ENCODE measurements at regions not wholly inside any gene's neighbourhood (a gene's known extent, or its start where the extent isn't known, plus 50 kb on each side); places are given as distances from the start of the nearest gene placed in this dataset.

DNA sequence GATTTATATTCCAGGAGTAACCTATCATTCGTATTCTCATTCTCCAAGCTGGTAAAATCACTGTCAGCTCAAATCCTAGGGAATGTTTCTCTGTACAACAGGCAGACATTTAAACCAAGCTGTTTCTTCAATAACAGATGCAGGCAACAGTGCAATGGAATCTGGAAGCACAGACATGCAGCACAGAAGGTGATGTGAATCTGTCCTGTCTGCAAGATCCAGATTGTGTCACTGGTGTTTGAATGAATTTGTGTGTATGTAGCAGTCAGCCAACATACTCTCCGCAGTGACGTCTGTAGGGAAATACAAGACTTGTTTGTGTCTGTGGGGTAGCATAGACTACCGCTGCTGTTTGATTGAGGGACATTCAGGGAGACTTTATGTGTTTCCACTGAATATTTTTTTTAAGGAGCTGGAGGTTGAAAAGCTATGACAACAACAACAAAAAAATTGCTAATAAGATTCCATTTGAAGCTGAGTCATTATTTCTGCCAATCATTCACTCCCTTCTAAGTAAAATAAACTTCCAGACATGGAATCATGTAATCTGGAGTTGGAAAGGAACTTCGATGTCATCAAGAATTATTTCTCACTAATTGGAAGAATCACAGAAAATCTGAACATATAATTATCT lies 122.9 kb upstream of the MYO3A start:
- TF ChIP-seq, protein P1, sequence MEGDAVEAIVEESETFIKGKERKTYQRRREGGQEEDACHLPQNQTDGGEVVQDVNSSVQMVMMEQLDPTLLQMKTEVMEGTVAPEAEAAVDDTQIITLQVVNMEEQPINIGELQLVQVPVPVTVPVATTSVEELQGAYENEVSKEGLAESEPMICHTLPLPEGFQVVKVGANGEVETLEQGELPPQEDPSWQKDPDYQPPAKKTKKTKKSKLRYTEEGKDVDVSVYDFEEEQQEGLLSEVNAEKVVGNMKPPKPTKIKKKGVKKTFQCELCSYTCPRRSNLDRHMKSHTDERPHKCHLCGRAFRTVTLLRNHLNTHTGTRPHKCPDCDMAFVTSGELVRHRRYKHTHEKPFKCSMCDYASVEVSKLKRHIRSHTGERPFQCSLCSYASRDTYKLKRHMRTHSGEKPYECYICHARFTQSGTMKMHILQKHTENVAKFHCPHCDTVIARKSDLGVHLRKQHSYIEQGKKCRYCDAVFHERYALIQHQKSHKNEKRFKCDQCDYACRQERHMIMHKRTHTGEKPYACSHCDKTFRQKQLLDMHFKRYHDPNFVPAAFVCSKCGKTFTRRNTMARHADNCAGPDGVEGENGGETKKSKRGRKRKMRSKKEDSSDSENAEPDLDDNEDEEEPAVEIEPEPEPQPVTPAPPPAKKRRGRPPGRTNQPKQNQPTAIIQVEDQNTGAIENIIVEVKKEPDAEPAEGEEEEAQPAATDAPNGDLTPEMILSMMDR (IDR thresholded peaks at IDR 0.05; ENCODE audit: insufficient read depth, low read length, poor library complexity, severe bottlenecking): no peak
- no peak for TF ChIP-seq EZH2phosphoT487 (conservative IDR thresholded peaks at IDR 0.05; ENCODE audit: low read length)

All from SU-DHL-6 (cell line).